Hematopoietic multipotent progenitor cell treated with erythropoietin and hydrocortisone succinate and interleukin-3 and kit ligand, for 17 days (in vitro differentiated cells): ENCODE measurements at regions not wholly inside any gene's neighbourhood (a gene's known extent, or its start where the extent isn't known, plus 50 kb on each side); places are given as distances from the start of the nearest gene placed in this dataset.
"Not testable (repeated sequence)": the region's sequence is repeated elsewhere in the genome, so short reads cannot be mapped to it uniquely, and the experiment has no call there.

Source experiments
- DNase-seq: peaks from one replicate; pipeline ENCODE4 v3.0.0-alpha.2; 2015; ENCODE audit warnings: low spot score

DNA sequence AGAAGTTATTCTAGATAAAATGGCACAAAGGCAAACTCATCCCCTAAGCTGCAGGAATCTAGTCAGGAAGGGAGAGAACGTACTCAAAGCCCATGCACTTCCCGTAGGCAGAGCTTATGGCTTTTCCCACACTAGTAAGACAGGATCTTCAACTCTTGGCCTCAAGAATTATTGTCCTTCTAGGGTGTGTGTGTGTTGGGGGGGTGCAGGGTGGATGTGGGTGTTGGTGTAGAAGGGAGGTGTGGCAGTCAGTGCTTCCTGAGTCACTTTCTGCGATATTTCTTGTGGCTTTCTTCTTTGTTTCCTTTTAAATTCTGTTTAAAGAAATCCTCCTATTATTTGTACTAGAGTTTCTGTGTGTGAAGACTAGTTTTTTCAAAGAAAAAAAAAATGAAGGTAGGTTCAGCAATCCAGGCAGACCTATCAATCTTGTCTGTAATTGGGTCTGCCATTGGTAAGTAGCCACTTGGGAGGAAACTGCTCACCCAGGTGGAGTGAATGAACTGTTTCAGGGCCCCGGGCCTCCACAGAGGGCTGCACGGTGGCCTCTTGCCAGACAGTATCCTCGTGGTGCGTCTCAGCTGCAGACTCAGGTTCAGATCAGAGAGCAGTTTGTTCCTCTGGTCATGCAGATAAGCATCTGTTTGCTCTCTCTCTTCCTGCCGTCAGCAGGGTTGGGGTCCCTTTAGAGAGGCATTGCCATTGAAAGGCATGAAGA, 131.9 kb downstream of the NPR3 start:
- no peak for DNase-seq

DNA sequence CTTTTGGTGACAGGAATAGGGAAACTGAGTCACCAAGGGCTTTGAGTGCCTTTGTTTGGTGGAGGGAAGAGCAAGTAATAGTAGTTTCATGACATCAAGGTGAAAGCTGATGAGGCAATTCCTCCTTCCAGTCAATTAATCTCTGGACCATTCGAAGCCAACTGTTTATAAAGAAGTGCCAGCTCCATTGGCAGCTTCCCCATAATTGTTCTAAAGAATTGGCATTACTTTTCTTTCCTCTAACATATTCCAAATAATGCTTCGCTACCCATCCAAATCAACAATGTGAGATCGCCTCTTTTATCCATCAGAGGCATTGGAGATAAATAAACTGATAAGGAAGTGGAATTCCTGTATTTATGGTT, 132.4 kb downstream of the NPR3 start:
- DNase-seq, result no peak

DNA sequence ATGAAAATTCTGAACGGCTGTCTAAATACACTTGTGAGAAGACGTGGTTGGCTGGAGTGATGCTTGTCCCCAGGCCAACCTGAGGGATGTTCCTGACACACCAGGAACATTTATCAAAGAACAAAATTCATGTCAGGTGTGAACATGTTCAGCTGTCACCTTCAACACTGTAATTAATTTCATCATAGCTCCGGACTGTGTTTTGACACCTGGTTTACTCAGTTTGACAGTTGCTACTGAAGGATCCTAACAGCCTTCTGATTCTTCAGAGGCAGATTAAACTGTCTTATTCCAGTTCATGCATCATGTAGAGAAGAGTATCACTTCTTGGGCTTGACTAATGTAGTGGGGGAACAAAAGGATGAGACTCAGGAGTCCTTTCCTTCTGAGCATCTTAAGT, 134.1 kb downstream of the NPR3 start:
- no peak for DNase-seq

DNA sequence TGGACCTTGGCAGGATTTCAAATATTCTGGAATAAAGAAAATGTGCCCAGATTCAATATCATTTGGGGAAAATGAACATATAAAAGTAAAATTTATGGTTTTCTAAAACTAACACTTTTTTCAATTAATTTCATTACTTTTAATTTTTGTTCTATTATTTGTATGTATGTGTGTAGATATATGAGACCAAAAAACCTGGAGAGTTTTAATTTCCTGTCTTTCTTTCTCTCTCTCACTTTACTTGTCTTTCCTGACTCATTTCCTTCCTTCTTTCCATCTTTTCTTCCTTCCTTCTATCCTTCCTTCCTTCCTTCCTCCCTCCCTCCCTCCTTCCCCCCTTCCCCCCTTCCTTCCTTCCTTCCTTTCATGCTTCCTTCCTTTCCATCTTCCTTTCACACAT, 137.0 kb downstream of the NPR3 start:
- DNase-seq, result no peak

DNA sequence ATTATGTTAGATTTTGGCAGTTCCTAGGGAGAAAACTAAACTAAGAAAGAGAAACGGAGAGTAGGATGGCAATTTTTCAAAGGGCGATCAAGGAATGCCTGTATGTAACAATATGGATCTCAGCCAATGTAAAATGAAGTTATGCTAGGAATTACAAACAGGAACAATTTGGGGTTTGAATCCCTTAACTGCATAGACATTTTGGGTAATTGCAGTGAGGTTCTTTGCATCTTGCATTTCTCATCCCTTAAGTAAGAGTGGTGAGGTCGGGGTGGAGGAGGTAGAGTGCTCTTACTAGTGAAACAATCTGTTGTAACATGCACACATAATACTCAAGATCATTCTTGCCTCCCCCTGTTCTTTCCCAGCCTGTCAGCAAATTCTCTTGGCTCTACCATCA, 137.6 kb downstream of the NPR3 start:
- DNase-seq, result no peak

DNA sequence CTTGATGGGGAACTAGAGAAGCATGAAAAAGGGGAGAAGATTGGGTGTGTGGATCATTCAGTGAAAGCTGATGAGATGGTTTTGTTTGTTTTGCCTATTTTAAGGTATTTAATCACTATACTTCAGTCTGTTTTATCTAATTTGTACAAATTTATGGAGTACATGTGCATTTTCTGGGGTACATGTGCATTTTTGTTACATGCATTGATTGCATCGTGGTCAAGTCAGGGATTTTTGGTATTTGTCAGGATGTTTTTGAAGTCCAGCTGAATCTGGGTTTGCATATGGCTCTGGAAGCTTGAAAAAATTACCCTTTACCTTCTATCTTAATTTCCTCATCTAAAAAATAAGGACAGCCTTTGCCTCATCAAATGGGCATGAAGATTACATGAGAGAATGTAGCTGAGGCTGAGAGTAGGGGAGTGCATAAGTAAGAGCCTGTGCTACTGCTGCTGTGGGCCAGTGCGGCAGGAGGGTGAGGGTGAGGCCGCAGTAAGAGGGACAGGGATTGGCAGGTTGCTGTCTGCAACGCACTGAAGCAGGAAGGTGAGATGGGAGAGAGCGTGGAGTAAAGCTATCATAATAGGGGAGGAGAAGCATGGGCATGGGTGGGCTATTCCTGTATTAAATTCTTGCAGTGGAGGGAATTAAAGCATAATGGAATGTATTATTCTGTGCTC, 139.8 kb downstream of the NPR3 start:
- no peak for DNase-seq

DNA sequence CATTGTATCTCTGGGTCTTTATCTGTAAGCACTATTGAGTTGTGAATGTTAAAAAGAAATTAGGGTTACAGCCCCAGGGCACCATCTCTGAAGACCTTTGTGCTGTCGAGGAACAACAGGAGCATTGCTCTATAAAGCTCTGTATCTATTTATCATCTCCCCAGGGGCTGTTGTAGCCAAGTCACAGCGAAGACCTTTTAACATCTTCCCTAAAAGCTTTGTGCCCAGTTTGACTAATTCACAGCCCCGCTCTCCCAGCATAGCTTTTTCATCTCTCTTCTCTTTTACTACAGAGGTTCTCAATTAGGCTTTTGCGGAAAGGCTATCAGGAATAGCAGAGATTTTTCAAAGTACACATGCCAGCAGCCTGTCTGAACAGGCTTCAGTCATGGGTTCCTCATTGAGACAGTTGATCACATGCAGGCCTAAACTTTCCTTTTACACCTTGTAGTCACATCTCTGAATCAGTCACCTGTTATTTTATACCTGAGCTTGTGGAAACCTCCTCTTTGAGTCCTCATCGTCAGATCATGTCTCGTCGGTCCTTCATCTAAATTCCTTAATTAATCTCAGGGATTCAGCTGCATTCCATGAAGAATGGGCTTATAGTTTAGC, 140.5 kb downstream of the NPR3 start:
- DNase-seq, result no peak

DNA sequence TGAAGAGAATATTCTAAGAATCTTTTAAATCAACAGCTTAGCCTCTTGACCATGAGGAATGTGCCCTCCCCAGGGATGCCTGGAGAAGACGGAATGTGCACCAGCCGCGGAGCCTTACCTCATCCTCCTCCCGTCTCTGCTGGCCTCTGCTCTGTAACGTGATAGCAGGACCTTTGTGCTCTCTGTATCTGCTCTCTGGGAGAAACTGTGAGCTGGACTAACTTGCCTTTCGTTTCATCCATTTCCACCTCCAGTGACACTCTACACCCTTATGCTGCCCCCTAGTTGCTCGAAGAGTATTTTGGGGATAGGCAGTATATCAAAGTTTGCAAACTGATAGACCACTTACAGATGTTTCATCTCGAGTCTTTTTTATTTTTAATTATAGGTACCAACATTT, 141.4 kb downstream of the NPR3 start:
- DNase-seq, result no peak

DNA sequence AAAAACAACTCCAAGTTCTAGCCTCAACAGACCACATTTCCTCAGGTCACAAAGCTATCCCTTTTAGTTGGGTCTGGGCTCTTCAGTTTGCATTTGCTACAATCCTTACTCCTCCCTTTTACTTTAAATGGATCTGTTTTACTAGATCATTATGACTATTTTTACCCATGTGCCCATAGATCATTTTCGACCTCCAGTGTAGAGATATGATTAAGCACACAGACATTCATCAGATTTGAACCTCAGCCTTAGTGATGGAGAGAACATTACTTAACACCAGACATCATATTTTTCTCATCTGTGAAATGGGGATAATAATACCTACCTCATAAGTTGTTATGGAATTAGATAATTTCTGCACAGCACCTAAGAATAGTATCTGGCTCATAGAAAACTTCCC, 141.9 kb downstream of the NPR3 start:
- DNase-seq, result no peak

DNA sequence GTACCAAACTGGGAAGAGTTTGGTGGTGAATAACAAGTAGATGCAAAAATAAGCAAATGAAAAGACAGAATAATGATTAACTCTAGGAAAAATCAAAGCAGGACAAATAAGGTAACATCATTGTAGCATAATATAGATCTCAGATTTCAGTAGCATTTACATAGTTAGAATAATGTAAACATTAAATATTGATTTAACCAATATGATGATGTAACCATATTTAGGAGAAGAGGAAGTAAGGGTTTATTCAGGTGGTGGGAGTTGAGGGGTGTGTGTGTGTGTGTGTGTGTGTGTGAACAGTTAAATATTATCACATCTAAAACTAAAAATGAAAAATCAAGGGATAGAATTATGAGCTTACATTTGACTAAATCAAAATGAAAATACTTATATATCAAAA, 143.4 kb downstream of the NPR3 start:
- no peak for DNase-seq

DNA sequence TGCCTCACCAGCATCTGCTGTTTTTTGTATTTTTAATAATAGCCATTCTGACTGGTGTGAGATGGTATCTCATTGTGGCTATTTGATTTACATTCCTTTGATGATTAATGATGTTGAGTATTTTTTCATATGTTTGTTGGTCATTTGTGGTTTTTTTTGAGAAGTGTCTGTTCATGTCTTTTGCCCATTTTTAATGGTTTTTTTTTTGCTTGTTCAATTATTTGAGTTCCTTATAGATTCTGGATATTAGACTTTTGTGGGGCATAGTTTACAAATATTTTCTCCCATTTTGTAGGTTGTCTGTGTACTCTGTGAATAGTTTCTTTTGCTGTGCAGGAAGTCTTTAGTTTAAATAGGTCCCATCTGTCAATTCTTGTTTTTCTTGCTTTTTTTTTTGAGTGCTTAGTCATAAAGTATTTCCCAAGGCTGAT, 148.1 kb downstream of the NPR3 start:
- DNase-seq, result no peak

DNA sequence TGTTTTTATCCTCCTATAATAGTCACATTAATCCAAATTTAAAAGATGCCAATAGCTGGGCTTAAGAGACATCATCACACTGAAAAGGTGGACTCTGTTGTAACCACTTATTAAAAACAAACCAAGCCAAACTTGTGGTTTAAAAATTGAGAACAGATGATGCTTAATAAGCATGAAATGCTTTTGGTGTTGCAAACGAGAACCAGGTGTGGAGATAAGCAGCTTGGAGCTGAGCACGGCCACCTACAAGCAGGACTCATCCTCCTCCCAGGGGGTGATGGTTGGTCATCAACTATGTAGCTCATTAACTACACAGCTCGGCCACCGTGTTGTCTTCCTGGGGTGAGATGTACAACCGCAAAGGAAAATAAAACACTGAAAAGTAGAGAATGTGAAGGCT, 154.4 kb downstream of the NPR3 start:
- DNase-seq, result no peak

DNA sequence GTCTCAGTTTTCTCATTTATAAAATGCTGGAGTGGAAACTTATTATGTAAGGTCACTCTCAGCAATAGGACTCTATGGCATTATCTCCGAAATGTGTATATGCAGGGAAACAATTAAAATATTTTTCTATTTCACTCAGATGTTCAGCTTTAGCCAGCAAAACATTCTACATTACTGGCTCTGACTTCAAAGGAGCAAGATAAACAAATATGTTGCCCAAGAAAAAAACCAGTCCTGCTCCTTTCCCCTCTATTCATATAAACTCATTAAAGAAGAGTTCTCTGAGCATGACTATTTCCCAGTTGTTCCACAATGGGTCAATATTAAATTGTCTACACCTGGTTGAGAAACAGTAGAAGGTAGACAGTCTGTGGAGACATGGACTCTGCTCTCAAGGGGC, 155.0 kb downstream of the NPR3 start:
- no peak for DNase-seq

DNA sequence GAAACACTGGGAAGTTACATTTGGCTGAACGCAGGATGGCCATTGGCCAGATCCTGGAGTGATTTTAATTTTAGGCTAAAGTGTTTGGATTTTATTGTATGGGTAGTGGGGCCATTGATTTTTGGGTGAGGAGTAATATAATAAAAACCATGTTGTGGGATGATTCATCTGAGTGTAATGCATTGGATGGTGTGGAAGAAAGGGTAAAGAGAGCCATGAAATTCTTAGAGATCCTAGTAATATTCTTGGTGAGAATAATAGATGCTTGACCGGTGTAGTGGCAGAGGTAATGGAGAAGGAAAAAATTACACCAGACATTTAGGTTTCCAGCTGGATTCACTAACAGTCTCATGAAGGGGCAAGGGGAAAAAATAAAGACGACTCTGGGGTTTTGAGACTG, 158.1 kb downstream of the NPR3 start:
- DNase-seq, result no peak

DNA sequence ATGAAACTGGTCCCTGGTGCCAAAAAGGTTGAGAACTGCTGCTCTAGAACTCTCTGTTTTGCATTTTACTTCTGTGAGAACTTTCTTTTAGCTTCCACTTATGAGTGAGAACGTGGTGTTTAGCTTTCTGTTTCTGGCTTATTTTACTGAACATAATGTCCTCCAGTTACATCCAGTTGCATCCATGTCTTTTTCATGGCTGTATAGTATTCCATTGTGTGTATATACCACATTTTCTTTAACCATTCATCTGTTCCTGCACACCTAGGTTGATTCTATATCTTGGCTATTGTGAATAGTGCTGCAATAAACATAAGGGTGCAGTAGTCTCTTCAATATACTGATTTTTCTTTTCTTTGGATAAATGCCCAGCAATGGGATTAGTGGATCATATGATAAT, 165.7 kb downstream of the NPR3 start:
- DNase-seq, result no peak

DNA sequence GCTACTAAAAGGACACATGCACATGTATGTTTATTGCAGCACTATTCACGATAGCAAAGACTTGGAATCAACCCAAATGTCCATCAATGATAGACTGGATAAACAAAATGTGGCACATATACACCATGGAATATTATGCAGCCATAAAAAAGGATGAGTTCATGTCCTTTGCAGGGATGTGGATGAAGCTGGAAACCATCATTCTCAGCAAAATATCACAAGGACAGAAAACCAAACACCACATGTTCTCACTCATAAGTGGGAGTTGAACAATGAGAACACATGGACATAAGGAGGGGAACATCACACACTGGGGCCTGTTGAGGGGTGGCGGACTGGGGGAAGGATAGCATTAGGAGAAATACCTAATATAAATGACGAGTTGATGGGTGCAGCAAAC, 168.2 kb downstream of the NPR3 start:
- DNase-seq, result not testable (repeated sequence)

DNA sequence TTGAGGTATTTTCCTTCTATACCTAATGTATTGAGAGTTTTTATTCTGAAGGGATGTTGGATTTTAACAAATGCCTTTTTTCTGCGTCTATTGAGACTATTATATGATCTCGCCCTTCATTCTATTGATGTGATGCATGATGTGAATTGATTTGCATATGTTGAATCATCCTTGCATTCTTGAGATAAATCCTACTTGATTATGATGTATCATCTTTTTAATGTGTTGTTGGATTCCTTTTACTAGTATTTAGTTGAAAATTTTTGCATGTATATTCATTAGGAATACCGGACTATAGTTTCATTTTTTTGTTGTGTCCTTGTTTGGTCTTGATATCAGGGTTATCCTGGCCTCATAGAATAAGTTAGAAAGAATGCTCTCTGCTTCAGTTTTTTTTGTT, 169.7 kb downstream of the NPR3 start:
- no peak for DNase-seq

DNA sequence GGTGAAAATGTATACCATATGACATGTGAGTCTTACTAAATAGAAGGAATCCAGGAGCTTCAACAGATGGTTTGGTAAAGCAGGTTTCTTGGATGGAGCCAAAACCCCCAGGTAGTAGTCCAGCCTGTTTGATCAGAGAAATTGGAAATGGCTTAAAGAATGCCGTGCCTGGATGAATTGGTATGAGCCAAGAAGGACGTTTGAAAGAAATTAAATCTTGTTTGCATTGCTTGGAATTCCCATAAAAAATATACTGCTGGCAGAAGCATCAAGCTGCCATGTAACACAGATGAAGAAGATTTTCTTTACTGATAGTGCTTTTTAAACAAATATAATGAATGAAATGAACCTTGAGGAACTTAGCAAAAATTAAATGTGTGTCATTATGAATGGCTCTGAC, 176.3 kb downstream of the NPR3 start:
- no peak for DNase-seq

DNA sequence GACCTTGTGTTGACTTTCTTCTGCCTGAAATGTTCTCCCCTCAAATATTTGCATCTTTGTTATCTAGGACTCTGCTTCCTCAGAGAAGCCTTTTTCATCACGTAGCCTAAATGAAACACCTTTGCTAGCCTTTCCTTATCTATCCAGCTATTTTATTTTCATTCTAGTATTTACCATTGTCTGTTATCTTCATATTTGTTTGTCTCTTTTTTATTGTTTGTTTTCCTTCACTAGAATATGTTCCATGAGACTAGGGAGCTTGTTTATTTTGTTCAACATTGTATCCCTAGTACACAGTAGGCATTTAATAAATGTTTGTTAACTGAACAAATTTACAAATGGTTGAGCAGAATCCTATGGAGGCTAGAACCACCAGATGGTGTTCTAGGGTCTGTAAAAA, 178.0 kb downstream of the NPR3 start:
- no peak for DNase-seq

DNA sequence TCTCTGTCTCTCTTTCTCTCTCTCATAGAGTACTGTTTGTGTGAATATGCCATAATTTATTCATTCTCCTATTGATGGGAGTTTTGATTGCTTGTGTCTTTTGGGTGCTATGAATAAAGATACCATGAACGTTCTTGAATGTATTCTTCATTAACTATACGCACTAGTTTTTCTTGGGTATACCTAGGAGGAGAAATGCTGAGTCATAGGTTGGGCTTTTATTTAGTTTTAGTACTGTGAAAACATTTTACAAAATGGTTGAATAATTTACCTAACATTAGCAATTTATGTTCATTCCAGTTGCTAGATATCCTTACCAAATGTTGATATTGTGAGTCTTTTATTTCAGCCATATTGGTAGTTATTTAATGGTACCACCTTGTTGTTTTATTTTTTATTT, 192.5 kb downstream of the NPR3 start:
- DNase-seq, result no peak

DNA sequence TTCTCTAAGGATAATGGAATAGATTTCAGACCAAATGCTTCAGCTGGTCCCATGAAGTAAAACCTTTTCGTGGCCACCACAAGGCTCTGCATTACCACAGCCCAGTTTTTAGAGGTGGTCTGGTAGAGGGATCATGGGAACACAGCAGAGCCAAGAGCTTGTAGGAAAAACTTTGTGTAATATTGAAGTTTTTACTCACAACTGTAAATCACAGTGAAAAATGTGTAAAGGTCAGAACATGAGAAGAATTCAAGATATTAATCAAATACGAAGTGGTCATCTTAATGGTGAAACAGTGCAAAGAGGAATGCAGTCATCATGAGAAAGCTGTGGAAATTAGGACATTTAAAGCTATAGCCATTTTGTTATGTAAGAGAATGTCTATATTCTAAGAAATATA, 197.5 kb downstream of the NPR3 start:
- no peak for DNase-seq

DNA sequence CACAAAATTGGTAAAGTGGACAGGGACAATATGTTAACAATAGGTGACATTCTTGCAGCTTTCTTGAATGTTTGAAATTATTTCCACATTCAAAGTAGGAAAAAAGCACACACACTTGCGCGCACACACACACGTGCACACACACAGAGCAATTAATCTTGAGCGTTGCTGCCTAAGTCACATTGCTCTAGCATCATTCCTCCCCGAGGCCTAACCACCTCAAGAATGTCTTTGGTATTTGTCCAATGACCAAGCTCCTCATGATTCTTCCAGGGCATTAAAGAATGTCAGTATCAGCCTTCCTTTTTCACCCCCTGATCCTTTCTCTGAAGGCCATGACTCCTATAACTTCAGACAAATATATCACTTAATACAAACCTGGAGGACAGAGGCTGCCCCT, 198.1 kb downstream of the NPR3 start:
- no peak for DNase-seq

DNA sequence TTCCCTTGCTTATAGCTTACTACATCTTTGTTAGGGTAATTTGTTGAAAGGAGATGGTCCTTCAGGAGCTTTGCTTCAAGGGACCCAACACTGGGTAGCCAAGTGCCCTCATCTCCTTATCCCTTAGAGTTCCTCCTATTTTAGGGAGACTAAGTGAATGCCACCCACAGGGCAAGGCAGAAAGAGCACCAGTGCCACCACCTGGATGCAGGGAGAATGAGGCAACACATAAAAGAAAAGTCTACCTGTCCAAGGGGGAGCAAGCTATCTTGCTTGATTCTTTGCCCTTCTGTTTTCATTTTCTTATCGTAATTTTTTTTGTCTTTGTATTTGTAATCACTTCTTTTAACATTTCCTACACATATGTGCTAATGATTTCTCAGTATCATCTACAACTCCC, 205.5 kb downstream of the NPR3 start:
- no peak for DNase-seq

DNA sequence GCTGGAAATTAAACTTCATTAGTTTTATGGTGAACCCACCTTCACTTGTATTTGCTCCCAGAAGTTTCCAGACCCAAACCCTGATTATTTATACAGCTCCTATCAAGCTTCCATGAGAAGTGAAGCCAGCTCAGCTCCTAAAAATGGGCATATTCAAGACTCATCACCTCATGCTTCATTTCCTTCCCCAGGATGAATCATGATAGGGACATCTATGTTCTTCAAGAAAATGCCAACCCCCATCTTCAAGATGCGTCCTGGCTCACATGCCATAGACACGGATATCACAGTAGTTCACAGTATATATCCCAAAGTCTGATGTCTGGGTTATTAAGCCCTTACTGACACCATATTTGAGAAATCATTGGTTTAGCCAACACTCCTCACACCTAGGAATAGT, 217.6 kb downstream of the NPR3 start:
- DNase-seq, result no peak
